H9 (cell line): ENCODE measurements at regions not wholly inside any gene's neighbourhood (a gene's known extent, or its start where the extent isn't known, plus 50 kb on each side); places are given as distances from the start of the nearest gene placed in this dataset.

Experiments
- DNase-seq: peaks from one replicate; pipeline ENCODE4 v3.0.0-alpha.2; 2017
- H2AFZ ChIP-seq: one replicate; pipeline ENCODE4 v1.6.1; 2013; ENCODE audit warnings: mild to moderate bottlenecking, low read length, control low read depth, moderate library complexity
- H2AK5ac ChIP-seq: 2 replicates; pipeline ENCODE4 v1.6.1; 2013; ENCODE audit warnings: low read length, control low read depth, mixed read lengths; ENCODE audit not compliant: insufficient read length
- H2BK120ac ChIP-seq: one replicate; pipeline ENCODE4 v1.6.1; 2013; ENCODE audit warnings: low read depth, mild to moderate bottlenecking, low read length, control low read depth, inconsistent platforms; ENCODE audit not compliant: poor library complexity, severe bottlenecking
- H2BK12ac ChIP-seq: 2 replicates; pipeline ENCODE4 v1.6.1; 2013; ENCODE audit warnings: low read length, control low read depth, mixed read lengths, low read depth; ENCODE audit not compliant: insufficient read length
- H2BK15ac ChIP-seq: 2 replicates; pipeline ENCODE4 v1.6.1; 2013; ENCODE audit warnings: low read depth, low read length, control low read depth
- H2BK20ac ChIP-seq: one replicate; pipeline ENCODE4 v1.6.1; 2013; ENCODE audit warnings: low read depth, mild to moderate bottlenecking, low read length, control low read depth, inconsistent platforms; ENCODE audit not compliant: poor library complexity, severe bottlenecking
- H2BK5ac ChIP-seq: 2 replicates; pipeline ENCODE4 v1.6.1; 2013; ENCODE audit warnings: low read length, control low read depth, mixed read lengths; ENCODE audit not compliant: insufficient read length
- H3K14ac ChIP-seq: 2 replicates; pipeline ENCODE4 v1.6.1; 2013; ENCODE audit warnings: low read length, control low read depth; ENCODE audit not compliant: insufficient read depth
- H3K18ac ChIP-seq: 2 replicates; pipeline ENCODE4 v1.6.1; 2013; ENCODE audit warnings: low read depth, mild to moderate bottlenecking, mixed read lengths, low read length, control low read depth; ENCODE audit not compliant: insufficient read length
- H3K23ac ChIP-seq: 2 replicates; pipeline ENCODE4 v1.6.1; 2013; ENCODE audit warnings: low read length, control low read depth, mixed read lengths, low read depth; ENCODE audit not compliant: insufficient read length
- H3K23me2 ChIP-seq: 2 replicates; pipeline ENCODE4 v1.6.1; 2013; ENCODE audit warnings: low read depth, mild to moderate bottlenecking, mixed read lengths, low read length, control low read depth; ENCODE audit not compliant: insufficient read length, poor library complexity, severe bottlenecking
- H3K27ac ChIP-seq: 2 replicates; pipeline ENCODE4 v1.5.1; 2013; ENCODE audit warnings: low read length, control low read depth, mixed read lengths, low read depth; ENCODE audit not compliant: insufficient read length
- H3K27me3 ChIP-seq: 2 replicates; pipeline ENCODE4 v1.6.1; 2013; ENCODE audit warnings: low read length, control low read depth, inconsistent platforms; ENCODE audit not compliant: insufficient read depth
- H3K4ac ChIP-seq: 2 replicates; pipeline ENCODE4 v1.6.1; 2013; ENCODE audit warnings: low read depth, mild to moderate bottlenecking, control low read depth, inconsistent platforms, low read length, moderate library complexity
- H3K4me1 ChIP-seq: 2 replicates; pipeline ENCODE4 v1.6.1; 2013; ENCODE audit warnings: low read length, control low read depth, inconsistent platforms; ENCODE audit not compliant: insufficient read depth
- H3K4me2 ChIP-seq: 2 replicates; pipeline ENCODE4 v1.6.1; 2013; ENCODE audit warnings: low read length, control low read depth, mixed read lengths; ENCODE audit not compliant: insufficient read length, insufficient read depth
- H3K56ac ChIP-seq: 2 replicates; pipeline ENCODE4 v1.6.1; 2013; ENCODE audit warnings: low read depth, mild to moderate bottlenecking, mixed read lengths, low read length, control low read depth; ENCODE audit not compliant: insufficient read length
- H3K79me1 ChIP-seq: 2 replicates; pipeline ENCODE4 v1.6.1; 2013; ENCODE audit warnings: low read depth, mild to moderate bottlenecking, moderate library complexity, low read length, control low read depth, inconsistent platforms; ENCODE audit not compliant: insufficient read depth, poor library complexity, severe bottlenecking
- H3K79me2 ChIP-seq: 2 replicates; pipeline ENCODE4 v1.6.1; 2013; ENCODE audit warnings: low read length, control low read depth, inconsistent platforms; ENCODE audit not compliant: insufficient read depth
- H3K9ac ChIP-seq: 2 replicates; pipeline ENCODE4 v1.6.1; 2013; ENCODE audit warnings: low read length, control low read depth, mixed read lengths; ENCODE audit not compliant: insufficient read length; ENCODE audit errors: extremely low read depth
- H3K9me3 ChIP-seq: one replicate; pipeline ENCODE4 v1.6.1; 2013; ENCODE audit warnings: low read depth, low read length, inconsistent platforms; ENCODE audit not compliant: control insufficient read depth
- H3T11ph ChIP-seq: one replicate; pipeline ENCODE4 v1.6.1; 2013; ENCODE audit warnings: mild to moderate bottlenecking, low read length, control low read depth, inconsistent platforms
- H4K20me1 ChIP-seq: one replicate; pipeline ENCODE4 v1.6.1; 2013; ENCODE audit not compliant: control insufficient read depth, insufficient read length, insufficient read depth
- H4K5ac ChIP-seq: 2 replicates; pipeline ENCODE4 v1.6.1; 2013; ENCODE audit warnings: low read depth, mild to moderate bottlenecking, mixed read lengths, low read length, control low read depth; ENCODE audit not compliant: insufficient read length
- H4K8ac ChIP-seq: replicated peaks from 2 replicates; pipeline ENCODE4 v1.6.1; 2013; ENCODE audit warnings: low read length, control low read depth, mixed read lengths, low read depth; ENCODE audit not compliant: insufficient read length
- H4K91ac ChIP-seq: 2 replicates; pipeline ENCODE4 v1.6.1; 2013; ENCODE audit warnings: low read depth, mild to moderate bottlenecking, moderate library complexity, mixed read lengths, low read length, control low read depth; ENCODE audit not compliant: insufficient read length
- H3K27ac Mint-ChIP-seq, 3 experiments: 2 replicates in 2 of 3; 3 replicates in 1 of 3; pipeline ENCODE4 v1.8.0; 2020 to 2021; ENCODE audit warnings: mixed read lengths in 3 of 3, mild to moderate bottlenecking in 1 of 3, moderate library complexity in 1 of 3
- H3K27me3 Mint-ChIP-seq: 2 replicates; pipeline ENCODE4 v1.8.0; 2021; ENCODE audit warnings: low read depth, mild to moderate bottlenecking, moderate library complexity, mixed read lengths
- H3K36me3 Mint-ChIP-seq, 3 experiments: 2 replicates in 2 of 3; 3 replicates in 1 of 3; pipeline ENCODE4 v1.8.0; 2020 to 2021; ENCODE audit warnings: low read depth in 3 of 3, mixed read lengths in 3 of 3; ENCODE audit not compliant: insufficient read depth in 1 of 3
- H3K4me1 Mint-ChIP-seq, 2 experiments: 2 replicates each; pipeline ENCODE4 v1.8.0; 2020; ENCODE audit warnings: mixed read lengths in 2 of 2
- H3K4me3 Mint-ChIP-seq, 2 experiments: 2 replicates in 1 of 2; 3 replicates in 1 of 2; pipeline ENCODE4 v1.8.0; 2020 to 2021; ENCODE audit warnings: mild to moderate bottlenecking in 2 of 2, mixed read lengths in 2 of 2, moderate library complexity in 1 of 2
- H3K9me3 Mint-ChIP-seq, 2 experiments: 2 replicates in 1 of 2; 3 replicates in 1 of 2; pipeline ENCODE4 v1.8.0; 2020; ENCODE audit warnings: mild to moderate bottlenecking in 2 of 2, mixed read lengths in 2 of 2, moderate library complexity in 1 of 2
- CTCF ChIP-seq: fragments of 200-600 bp; sonication (generic); conservative IDR thresholded peaks from 3 replicates; pipeline ENCODE4 v1.8.0; 2021; ENCODE audit warnings: antibody characterized with exemption, mild to moderate bottlenecking
- WGBS: extraction: QIAGEN DNeasy Blood & Tissue Kit; methylation state at CpG from one replicate; pipeline ENCODE4 v1.1.7; 2013; ENCODE audit warnings: missing lambda C conversion rate, low lambda C conversion rate, mixed read lengths; ENCODE audit not compliant: insufficient read length; ENCODE audit errors: extremely low coverage; 5-methylcytosine and 5-hydroxymethylcytosine counted together

- H4K20me1 ChIP-seq: no peaks in the 10 kb centered on the region
- H2BK12ac ChIP-seq: no peak overlapping the region
- H2BK120ac ChIP-seq: no peak overlapping the region
- no peak overlapping the region for H3K23ac ChIP-seq
- peak; percentile 64 for TF ChIP-seq CTCF
- no peaks in the 10 kb centered on the region for H3K27me3 ChIP-seq
- H3K79me1 ChIP-seq: no peaks in the 10 kb centered on the region
- H2BK15ac ChIP-seq: no peak overlapping the region
- no peak overlapping the region for H4K8ac ChIP-seq
- H3K14ac ChIP-seq: no peak overlapping the region
- no peak overlapping the region for H4K5ac ChIP-seq
- no peak overlapping the region for H3K18ac ChIP-seq
- no peaks in the 10 kb centered on the region for H3K9me3 ChIP-seq
- no peak overlapping the region for H3K4me3 Mint-ChIP-seq
- no peak overlapping the region for H3K4me2 ChIP-seq
- no peak overlapping the region for H2BK5ac ChIP-seq
- no peak overlapping the region for H3K4ac ChIP-seq
- H3K23me2 ChIP-seq: no peaks in the 10 kb centered on the region
- H3K9me3 Mint-ChIP-seq: no peaks in the 10 kb centered on the region; a peak in 1 of 5 replicates
- no peak overlapping the region for H3T11ph ChIP-seq
- H3K56ac ChIP-seq: no peak overlapping the region
- H3K9ac ChIP-seq: no peak overlapping the region
- H3K4me1 Mint-ChIP-seq: no peaks in the 10 kb centered on the region
- WGBS: no CpG with 5 or more reads among the region's 6 CpGs
- H3K79me2 ChIP-seq: no peaks in the 10 kb centered on the region
- peak overlapping the region in 1 of 3 experiments; percentile 1; a peak in 1 of 7 replicates for H3K27ac Mint-ChIP-seq
- no peaks in the 10 kb centered on the region; the same call in 1 of the 2 replicates for H3K27me3 Mint-ChIP-seq
- no peak overlapping the region for H4K91ac ChIP-seq
- no peaks in the 10 kb centered on the region for H3K4me1 ChIP-seq
- no peak overlapping the region for H3K27ac ChIP-seq
- H2AK5ac ChIP-seq: no peak overlapping the region
- no peak overlapping the region for H2BK20ac ChIP-seq
- H3K36me3 Mint-ChIP-seq: no peaks in the 10 kb centered on the region; a peak in 1 of 7 replicates
- no peak for DNase-seq
- no peak overlapping the region for H2AFZ ChIP-seq
Measured at GRCh38 chr6:74280130-74280692, 584.2 kb downstream of the CD109 start.
